Limb (tissue), 2 donors: ENCODE measurements at regions not wholly inside any gene's neighbourhood (a gene's known extent, or its start where the extent isn't known, plus 50 kb on each side); places are given as distances from the start of the nearest gene placed in this dataset.
"Not testable (repeated sequence)": the region's sequence is repeated elsewhere in the genome, so short reads cannot be mapped to it uniquely, and the experiment has no call there.

Source experiments
- DNase-seq, 2 donors: peaks; one replicate each; pipeline ENCODE4 v3.0.0-alpha.2; 2016; ENCODE audit errors: extremely low spot score in 2 of 2

GRCh38 chr1:47491341-47491753 lies 53.5 kb downstream of the FOXD2 start:
- DNase-seq = no peak

GRCh38 chr1:47495176-47495713 lies 57.4 kb downstream of the FOXD2 start:
- DNase-seq = no peak

- no peak for DNase-seq
Observed at GRCh38 chr1:47498551-47498950, 60.7 kb downstream of the FOXD2 start.

GRCh38 chr1:47501069-47501468 lies 63.2 kb downstream of the FOXD2 start:
- DNase-seq = no peak

- no peak for DNase-seq
Observed at GRCh38 chr1:47502746-47503370, 65.0 kb downstream of the FOXD2 start.

GRCh38 chr1:47504840-47505239 lies 67.0 kb downstream of the FOXD2 start:
- DNase-seq = not testable (repeated sequence)

- DNase-seq = no peak
Observed at GRCh38 chr1:47505267-47505666, 67.4 kb downstream of the FOXD2 start.

- no peak for DNase-seq
Observed at GRCh38 chr1:47506053-47506452, 68.2 kb downstream of the FOXD2 start.

GRCh38 chr1:47507144-47507543 lies 69.3 kb downstream of the FOXD2 start:
- DNase-seq = no peak

GRCh38 chr1:47507881-47508701 lies 70.2 kb downstream of the FOXD2 start:
- peak in 1 of 2 donors; percentile 55 for DNase-seq

GRCh38 chr1:47508702-47509431 lies 71.0 kb downstream of the FOXD2 start:
- peak; percentile 55 to 63 for DNase-seq

GRCh38 chr1:47510282-47510811 lies 72.5 kb downstream of the FOXD2 start:
- DNase-seq = no peak

GRCh38 chr1:47511825-47512224 lies 74.0 kb downstream of the FOXD2 start:
- no peak for DNase-seq

- DNase-seq = peak in 1 of 2 donors; percentile 16
Observed at GRCh38 chr1:47513393-47513792, 75.5 kb downstream of the FOXD2 start.

- DNase-seq = peak in 1 of 2 donors; percentile 14
Observed at GRCh38 chr1:47514229-47514628, 76.4 kb downstream of the FOXD2 start.

- DNase-seq = peak in 1 of 2 donors; percentile 31
Observed at GRCh38 chr1:47515164-47515789, 77.4 kb downstream of the FOXD2 start.

GRCh38 chr1:47517946-47518345 lies 80.1 kb downstream of the FOXD2 start:
- no peak for DNase-seq

- DNase-seq = no peak
Observed at GRCh38 chr1:47519491-47519890, 81.6 kb downstream of the FOXD2 start.

GRCh38 chr1:47519971-47520370 lies 82.1 kb downstream of the FOXD2 start:
- no peak for DNase-seq

GRCh38 chr1:47521034-47521881 lies 83.4 kb downstream of the FOXD2 start:
- no peak for DNase-seq
